Lower leg skin (tissue), 3 donors: ENCODE measurements at regions not wholly inside any gene's neighbourhood (a gene's known extent, or its start where the extent isn't known, plus 50 kb on each side); places are given as distances from the start of the nearest gene placed in this dataset.

Experiments used
- CTCF ChIP-seq, 3 donors: fragments of 450-650 bp; IDR thresholded peaks; one replicate each; pipeline ENCODE4 v1.5.1; 2016; ENCODE audit warnings: antibody characterized with exemption in 3 of 3, mild to moderate bottlenecking in 3 of 3, moderate library complexity in 2 of 3
- POLR2A ChIP-seq, 2 donors: fragments of 450-650 bp; IDR thresholded peaks; one replicate each; pipeline ENCODE4 v1.6.1; 2016 to 2017; ENCODE audit warnings: antibody characterized with exemption in 2 of 2, mild to moderate bottlenecking in 1 of 2, moderate library complexity in 1 of 2

- no peak for TF ChIP-seq POLR2A (IDR thresholded peaks at IDR 0.05)
- no peak for TF ChIP-seq CTCF (IDR thresholded peaks at IDR 0.05)
Observed at GRCh38 chr16:76835339-76835738, 355.7 kb upstream of the MON1B start.
